ENCODE measurements at regions not wholly inside any gene's neighbourhood (a gene's known extent, or its start where the extent isn't known, plus 50 kb on each side); places are given as distances from the start of the nearest gene placed in this dataset.

DNA sequence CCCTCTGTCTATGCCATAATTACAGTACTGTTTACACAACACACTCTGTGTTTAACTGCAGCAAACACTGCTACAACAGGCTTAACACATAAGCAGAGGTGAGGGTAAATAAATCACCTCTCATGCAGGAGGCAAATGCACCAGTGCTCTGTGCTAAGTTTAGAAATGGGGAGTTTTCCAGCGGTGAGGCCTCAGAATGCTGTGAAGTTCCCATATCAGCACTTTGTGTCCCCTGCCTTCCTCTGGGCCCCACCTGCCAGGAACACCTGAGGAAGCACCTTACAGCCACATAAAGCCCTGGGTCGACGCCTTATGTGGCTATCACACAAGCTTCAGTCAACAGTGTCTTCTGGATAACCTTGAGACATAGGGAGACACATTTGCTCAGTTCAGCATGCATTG, 304.5 kb downstream of the HAPSTR1 start:
- TF ChIP-seq, protein P1, sequence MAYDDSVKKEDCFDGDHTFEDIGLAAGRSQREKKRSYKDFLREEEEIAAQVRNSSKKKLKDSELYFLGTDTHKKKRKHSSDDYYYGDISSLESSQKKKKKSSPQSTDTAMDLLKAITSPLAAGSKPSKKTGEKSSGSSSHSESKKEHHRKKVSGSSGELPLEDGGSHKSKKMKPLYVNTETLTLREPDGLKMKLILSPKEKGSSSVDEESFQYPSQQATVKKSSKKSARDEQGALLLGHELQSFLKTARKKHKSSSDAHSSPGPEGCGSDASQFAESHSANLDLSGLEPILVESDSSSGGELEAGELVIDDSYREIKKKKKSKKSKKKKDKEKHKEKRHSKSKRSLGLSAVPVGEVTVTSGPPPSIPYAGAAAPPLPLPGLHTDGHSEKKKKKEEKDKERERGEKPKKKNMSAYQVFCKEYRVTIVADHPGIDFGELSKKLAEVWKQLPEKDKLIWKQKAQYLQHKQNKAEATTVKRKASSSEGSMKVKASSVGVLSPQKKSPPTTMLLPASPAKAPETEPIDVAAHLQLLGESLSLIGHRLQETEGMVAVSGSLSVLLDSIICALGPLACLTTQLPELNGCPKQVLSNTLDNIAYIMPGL (CRISPR knock-in tag; IDR thresholded peaks at IDR 0.05) = no peak
- no peak for TF ChIP-seq SMAD4 (CRISPR knock-in tag; IDR thresholded peaks at IDR 0.05)
- TF ChIP-seq, protein P2, sequence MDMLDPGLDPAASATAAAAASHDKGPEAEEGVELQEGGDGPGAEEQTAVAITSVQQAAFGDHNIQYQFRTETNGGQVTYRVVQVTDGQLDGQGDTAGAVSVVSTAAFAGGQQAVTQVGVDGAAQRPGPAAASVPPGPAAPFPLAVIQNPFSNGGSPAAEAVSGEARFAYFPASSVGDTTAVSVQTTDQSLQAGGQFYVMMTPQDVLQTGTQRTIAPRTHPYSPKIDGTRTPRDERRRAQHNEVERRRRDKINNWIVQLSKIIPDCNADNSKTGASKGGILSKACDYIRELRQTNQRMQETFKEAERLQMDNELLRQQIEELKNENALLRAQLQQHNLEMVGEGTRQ (CRISPR knock-in tag; IDR thresholded peaks at IDR 0.05) = no peak
- TF ChIP-seq CBFB (CRISPR knock-in tag; IDR thresholded peaks at IDR 0.05; ENCODE audit: low read depth) = no peak
- TF ChIP-seq, protein P3, sequence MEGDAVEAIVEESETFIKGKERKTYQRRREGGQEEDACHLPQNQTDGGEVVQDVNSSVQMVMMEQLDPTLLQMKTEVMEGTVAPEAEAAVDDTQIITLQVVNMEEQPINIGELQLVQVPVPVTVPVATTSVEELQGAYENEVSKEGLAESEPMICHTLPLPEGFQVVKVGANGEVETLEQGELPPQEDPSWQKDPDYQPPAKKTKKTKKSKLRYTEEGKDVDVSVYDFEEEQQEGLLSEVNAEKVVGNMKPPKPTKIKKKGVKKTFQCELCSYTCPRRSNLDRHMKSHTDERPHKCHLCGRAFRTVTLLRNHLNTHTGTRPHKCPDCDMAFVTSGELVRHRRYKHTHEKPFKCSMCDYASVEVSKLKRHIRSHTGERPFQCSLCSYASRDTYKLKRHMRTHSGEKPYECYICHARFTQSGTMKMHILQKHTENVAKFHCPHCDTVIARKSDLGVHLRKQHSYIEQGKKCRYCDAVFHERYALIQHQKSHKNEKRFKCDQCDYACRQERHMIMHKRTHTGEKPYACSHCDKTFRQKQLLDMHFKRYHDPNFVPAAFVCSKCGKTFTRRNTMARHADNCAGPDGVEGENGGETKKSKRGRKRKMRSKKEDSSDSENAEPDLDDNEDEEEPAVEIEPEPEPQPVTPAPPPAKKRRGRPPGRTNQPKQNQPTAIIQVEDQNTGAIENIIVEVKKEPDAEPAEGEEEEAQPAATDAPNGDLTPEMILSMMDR (IDR thresholded peaks at IDR 0.05) = no peak
- TF ChIP-seq ARID4B (CRISPR knock-in tag; IDR thresholded peaks at IDR 0.05; ENCODE audit: borderline replicate concordance) = no peak
- no peak for TF ChIP-seq JUN (CRISPR knock-in tag; IDR thresholded peaks at IDR 0.05)
- no peak for TF ChIP-seq FOXP1 (CRISPR knock-in tag; IDR thresholded peaks at IDR 0.05; ENCODE audit: borderline replicate concordance)
- TF ChIP-seq, protein P4, sequence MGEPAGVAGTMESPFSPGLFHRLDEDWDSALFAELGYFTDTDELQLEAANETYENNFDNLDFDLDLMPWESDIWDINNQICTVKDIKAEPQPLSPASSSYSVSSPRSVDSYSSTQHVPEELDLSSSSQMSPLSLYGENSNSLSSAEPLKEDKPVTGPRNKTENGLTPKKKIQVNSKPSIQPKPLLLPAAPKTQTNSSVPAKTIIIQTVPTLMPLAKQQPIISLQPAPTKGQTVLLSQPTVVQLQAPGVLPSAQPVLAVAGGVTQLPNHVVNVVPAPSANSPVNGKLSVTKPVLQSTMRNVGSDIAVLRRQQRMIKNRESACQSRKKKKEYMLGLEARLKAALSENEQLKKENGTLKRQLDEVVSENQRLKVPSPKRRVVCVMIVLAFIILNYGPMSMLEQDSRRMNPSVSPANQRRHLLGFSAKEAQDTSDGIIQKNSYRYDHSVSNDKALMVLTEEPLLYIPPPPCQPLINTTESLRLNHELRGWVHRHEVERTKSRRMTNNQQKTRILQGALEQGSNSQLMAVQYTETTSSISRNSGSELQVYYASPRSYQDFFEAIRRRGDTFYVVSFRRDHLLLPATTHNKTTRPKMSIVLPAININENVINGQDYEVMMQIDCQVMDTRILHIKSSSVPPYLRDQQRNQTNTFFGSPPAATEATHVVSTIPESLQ (CRISPR knock-in tag; IDR thresholded peaks at IDR 0.05) = no peak
- TF ChIP-seq ZNF219 (CRISPR knock-in tag; IDR thresholded peaks at IDR 0.05; ENCODE audit: borderline replicate concordance) = no peak
- no peak for TF ChIP-seq MXD4 (CRISPR knock-in tag; IDR thresholded peaks at IDR 0.05; ENCODE audit: borderline replicate concordance)
- no peak for TF ChIP-seq EMX1 (CRISPR knock-in tag; IDR thresholded peaks at IDR 0.05)

All from WTC11 (cell line).